ENCODE measurements at regions not wholly inside any gene's neighbourhood (a gene's known extent, or its start where the extent isn't known, plus 50 kb on each side); places are given as distances from the start of the nearest gene placed in this dataset.

DNA sequence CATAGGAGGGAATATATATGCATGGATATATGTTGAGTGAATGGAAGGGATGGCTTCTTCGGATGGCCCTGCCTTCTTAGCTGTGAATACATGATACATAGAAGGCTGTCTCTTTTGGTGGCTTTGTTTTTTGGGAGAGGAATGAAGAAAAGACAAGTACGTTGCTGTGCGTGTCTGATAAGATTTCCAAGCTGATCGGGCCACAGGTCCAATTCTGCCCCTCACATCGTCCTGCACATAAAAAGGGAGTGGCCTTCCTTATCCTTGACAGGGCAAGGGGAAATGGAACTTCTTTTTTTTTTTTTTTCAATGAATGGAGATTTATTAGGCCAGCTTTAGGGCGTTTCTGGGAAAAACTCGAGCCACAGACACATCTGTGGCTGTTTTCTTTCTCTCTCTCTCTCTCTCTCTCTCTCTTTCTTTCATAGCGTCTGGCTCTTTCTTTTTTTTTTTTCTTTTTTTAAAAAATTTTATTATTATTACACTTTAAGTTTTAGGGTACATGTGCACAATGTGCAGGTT lies 103.8 kb upstream of the SPATA13 start:
- H3K36me3 Mint-ChIP-seq = no peaks in the 10 kb centered on the region
- CTCF ChIA-PET = interaction anchor here (0.7 kb wide), 1 partner anchor 147 kb away, joined by 3 read pairs; no protein-coding TSS in a partner anchor
- H3K27me3 Mint-ChIP-seq = peaks cover 16% of the 10 kb centered on the region
- no peak for DNase-seq
- no peak overlapping the region for H3K27ac Mint-ChIP-seq
- no peak overlapping the region for H3K4me3 Mint-ChIP-seq
- H3K4me1 Mint-ChIP-seq = peaks cover 3% of the 10 kb centered on the region
- H3K9me3 Mint-ChIP-seq = no peaks in the 10 kb centered on the region

GRCh38 chr13:24060993-24061392 lies 99.5 kb upstream of the SPATA13 start:
- CTCF ChIA-PET = interaction anchor here (0.8 to 0.9 kb wide), 2 partner anchors 154 to 168 kb away, joined by 4 to 5 read pairs; no protein-coding TSS in a partner anchor
- H3K36me3 Mint-ChIP-seq = no peaks in the 10 kb centered on the region
- H3K4me3 Mint-ChIP-seq = no peak overlapping the region
- peaks cover 6% of the 10 kb centered on the region for H3K27me3 Mint-ChIP-seq
- peaks cover 14% of the 10 kb centered on the region for H3K4me1 Mint-ChIP-seq
- no peaks in the 10 kb centered on the region for H3K9me3 Mint-ChIP-seq
- DNase-seq = no peak
- no peak overlapping the region for H3K27ac Mint-ChIP-seq

- Mint-ChIP-seq H3K9me3 (no peaks in the 10 kb centered on the region), H3K36me3 (no peaks in the 10 kb centered on the region), H3K4me1 (peaks cover 14% of the 10 kb centered on the region), H3K27ac (no peak overlapping the region), H3K27me3 (peaks cover 12% of the 10 kb centered on the region), H3K4me3 (no peak overlapping the region)
- DNase-seq = peak; percentile 37
- CTCF ChIA-PET = interaction anchor here (0.6 to 3.0 kb wide), 2 partner anchors 10 to 110 kb away, joined by 3 to 12 read pairs; no protein-coding TSS in a partner anchor
Measured at GRCh38 chr13:24063281-24063877, 97.1 kb upstream of the SPATA13 start.

DNA sequence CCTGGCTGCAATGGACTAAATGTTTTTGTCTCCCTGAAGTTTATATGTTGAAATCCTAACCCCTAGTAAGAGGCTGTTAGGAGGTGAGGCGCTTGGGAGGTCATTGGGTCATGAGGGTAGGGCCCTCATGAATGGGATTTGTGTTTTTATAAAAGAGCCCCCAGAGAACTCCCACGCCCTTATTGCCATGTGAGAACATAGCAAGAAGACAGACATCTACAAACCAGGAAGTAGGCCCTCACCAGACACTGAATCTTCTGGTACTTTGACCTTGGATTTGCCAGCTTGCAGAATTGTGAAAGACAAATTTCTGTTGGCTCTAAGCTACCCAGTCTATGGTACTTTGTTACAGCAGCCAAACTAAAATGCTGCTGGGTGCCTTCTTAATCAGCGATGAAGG lies 96.1 kb upstream of the SPATA13 start:
- Mint-ChIP-seq H3K27me3 (peaks cover 12% of the 10 kb centered on the region), H3K4me3 (no peak overlapping the region), H3K9me3 (no peaks in the 10 kb centered on the region), H3K4me1 (peaks cover 14% of the 10 kb centered on the region), H3K36me3 (no peaks in the 10 kb centered on the region), H3K27ac (no peak overlapping the region)
- DNase-seq = no peak
- CTCF ChIA-PET = interaction anchor here (3.0 kb wide), 1 partner anchor 11 kb away, joined by 12 read pairs; no protein-coding TSS in a partner anchor

GRCh38 chr13:24065176-24065575 lies 95.3 kb upstream of the SPATA13 start:
- no peak for DNase-seq
- Mint-ChIP-seq H3K4me3 (no peak overlapping the region), H3K9me3 (no peaks in the 10 kb centered on the region), H3K36me3 (no peaks in the 10 kb centered on the region), H3K27me3 (peaks cover 18% of the 10 kb centered on the region), H3K27ac (no peak overlapping the region), H3K4me1 (peaks cover 14% of the 10 kb centered on the region)
- CTCF ChIA-PET = interaction anchor here (1.5 to 3.0 kb wide), 2 partner anchors 11 to 154 kb away, joined by 3 to 12 read pairs; no protein-coding TSS in a partner anchor

- Mint-ChIP-seq H3K27ac (no peak overlapping the region), H3K27me3 (peaks cover 19% of the 10 kb centered on the region), H3K36me3 (no peaks in the 10 kb centered on the region), H3K9me3 (no peaks in the 10 kb centered on the region), H3K4me1 (peaks cover 14% of the 10 kb centered on the region), H3K4me3 (no peak overlapping the region)
- no peak for DNase-seq
- CTCF ChIA-PET = interaction anchor here (0.6 to 1.5 kb wide), 2 partner anchors 86 to 152 kb away, joined by 3 to 4 read pairs; no protein-coding TSS in a partner anchor
Measured at GRCh38 chr13:24066405-24067295, 93.9 kb upstream of the SPATA13 start.

- Mint-ChIP-seq H3K9me3 (no peaks in the 10 kb centered on the region), H3K36me3 (no peaks in the 10 kb centered on the region), H3K4me1 (peaks cover 9% of the 10 kb centered on the region), H3K4me3 (no peak overlapping the region), H3K27me3 (peaks cover 19% of the 10 kb centered on the region), H3K27ac (no peak overlapping the region)
- no peak for DNase-seq
- CTCF ChIA-PET = no interaction called here
Measured at GRCh38 chr13:24068472-24068871, 92.0 kb upstream of the SPATA13 start.

GRCh38 chr13:24071016-24071415 lies 89.5 kb upstream of the SPATA13 start:
- Mint-ChIP-seq H3K27me3 (peaks cover 19% of the 10 kb centered on the region), H3K4me3 (no peak overlapping the region), H3K9me3 (no peaks in the 10 kb centered on the region), H3K4me1 (no peaks in the 10 kb centered on the region), H3K36me3 (no peaks in the 10 kb centered on the region), H3K27ac (no peak overlapping the region)
- no peak for DNase-seq
- CTCF ChIA-PET = interaction anchor here (0.7 kb wide), 1 partner anchor 47 kb away, joined by 3 read pairs; no protein-coding TSS in a partner anchor

DNA sequence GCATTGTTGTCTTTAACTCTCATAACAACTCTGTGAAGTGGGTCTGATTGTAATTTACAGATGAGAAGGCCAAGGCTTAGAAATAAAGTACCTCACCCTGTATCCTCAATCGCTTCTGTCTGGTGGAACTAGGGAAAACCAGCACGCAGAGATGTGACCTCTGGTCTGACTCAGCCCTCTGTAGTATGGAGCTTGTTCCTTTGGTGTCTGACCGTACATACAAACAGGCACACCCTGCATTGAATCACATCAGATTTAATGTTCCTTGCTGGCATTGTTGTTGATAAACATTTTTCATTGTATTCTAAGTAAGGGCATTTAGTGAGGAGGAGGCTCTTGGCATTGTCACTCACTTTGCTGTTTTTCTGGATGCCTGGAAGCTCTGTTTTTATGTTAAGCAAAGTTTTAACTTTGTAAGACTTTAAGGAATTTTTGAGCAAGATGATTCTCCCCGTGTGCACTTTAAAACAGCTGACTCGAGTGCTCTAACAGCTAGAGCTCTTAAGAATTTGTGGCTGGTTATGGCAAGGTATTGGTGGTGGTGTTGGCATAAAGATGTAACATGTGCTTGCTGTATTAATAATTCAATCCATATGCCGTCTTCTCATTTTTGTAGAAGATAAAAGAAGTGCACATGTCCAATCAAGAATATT lies 89.0 kb upstream of the SPATA13 start:
- DNase-seq = no peak
- H3K9me3 Mint-ChIP-seq = no peaks in the 10 kb centered on the region
- no peak overlapping the region for H3K27ac Mint-ChIP-seq
- no peaks in the 10 kb centered on the region for H3K36me3 Mint-ChIP-seq
- H3K4me1 Mint-ChIP-seq = peaks cover 4% of the 10 kb centered on the region
- CTCF ChIA-PET = interaction anchor here (0.7 kb wide), 1 partner anchor 46 kb away, joined by 3 read pairs; no protein-coding TSS in a partner anchor
- peaks cover 24% of the 10 kb centered on the region for H3K27me3 Mint-ChIP-seq
- H3K4me3 Mint-ChIP-seq = no peak overlapping the region

DNA sequence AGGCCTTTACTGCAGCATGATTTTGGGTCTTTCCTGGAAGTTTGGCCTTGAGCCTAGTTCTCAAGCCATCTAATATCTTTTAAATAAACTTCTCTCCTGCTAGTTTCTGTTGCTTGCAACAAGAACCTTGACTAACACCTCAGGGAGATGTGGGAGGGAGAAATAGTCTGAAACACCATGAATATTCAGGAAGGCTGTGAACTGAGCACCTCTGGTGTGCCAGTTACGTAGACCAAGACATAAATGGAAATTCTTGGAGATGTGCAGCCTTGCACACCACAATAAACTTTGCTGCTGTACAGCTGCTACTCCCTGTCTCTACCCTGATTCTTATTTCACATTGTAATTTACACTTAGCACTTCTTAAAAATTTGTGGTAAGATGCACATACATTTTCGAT lies 86.9 kb upstream of the SPATA13 start:
- no peak overlapping the region for H3K4me3 Mint-ChIP-seq
- peaks cover 23% of the 10 kb centered on the region for H3K27me3 Mint-ChIP-seq
- no peak for DNase-seq
- H3K9me3 Mint-ChIP-seq = no peaks in the 10 kb centered on the region
- CTCF ChIA-PET = no interaction called here
- no peaks in the 10 kb centered on the region for H3K36me3 Mint-ChIP-seq
- peaks cover 5% of the 10 kb centered on the region for H3K4me1 Mint-ChIP-seq
- no peak overlapping the region for H3K27ac Mint-ChIP-seq

GRCh38 chr13:24074678-24075077 lies 85.8 kb upstream of the SPATA13 start:
- no peaks in the 10 kb centered on the region for H3K9me3 Mint-ChIP-seq
- CTCF ChIA-PET = no interaction called here
- DNase-seq = no peak
- H3K27me3 Mint-ChIP-seq = peaks cover 22% of the 10 kb centered on the region
- no peaks in the 10 kb centered on the region for H3K36me3 Mint-ChIP-seq
- H3K4me1 Mint-ChIP-seq = peaks cover 5% of the 10 kb centered on the region
- no peak overlapping the region for H3K27ac Mint-ChIP-seq
- no peak overlapping the region for H3K4me3 Mint-ChIP-seq

- Mint-ChIP-seq H3K4me3 (no peak overlapping the region), H3K27me3 (peaks cover 16% of the 10 kb centered on the region), H3K4me1 (peaks cover 5% of the 10 kb centered on the region), H3K36me3 (no peaks in the 10 kb centered on the region), H3K9me3 (no peaks in the 10 kb centered on the region), H3K27ac (no peak overlapping the region)
- CTCF ChIA-PET = no interaction called here
- DNase-seq = no peak
Measured at GRCh38 chr13:24075137-24075975, 85.2 kb upstream of the SPATA13 start.

DNA sequence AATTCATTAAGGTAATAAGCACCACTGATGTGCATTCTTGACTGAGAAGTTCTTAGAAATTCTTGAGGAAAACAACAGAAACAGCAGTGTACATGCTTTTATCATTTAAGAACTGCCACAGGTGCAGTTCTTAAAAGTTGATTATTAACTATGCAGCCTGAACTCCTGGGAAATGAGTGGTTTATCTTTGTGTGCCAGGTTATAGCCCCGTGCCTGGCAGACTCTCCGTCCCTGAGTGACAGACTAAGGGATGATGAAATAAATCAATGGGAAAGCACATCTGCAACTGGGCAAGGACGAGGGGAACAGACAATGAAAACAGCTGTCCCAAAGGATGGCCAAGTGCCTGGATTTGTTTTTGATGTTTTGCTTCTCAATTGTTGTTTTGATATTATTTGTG lies 84.4 kb upstream of the SPATA13 start:
- CTCF ChIA-PET = no interaction called here
- H3K4me1 Mint-ChIP-seq = peaks cover 5% of the 10 kb centered on the region
- DNase-seq = no peak
- H3K4me3 Mint-ChIP-seq = no peak overlapping the region
- H3K9me3 Mint-ChIP-seq = no peaks in the 10 kb centered on the region
- H3K27me3 Mint-ChIP-seq = peaks cover 16% of the 10 kb centered on the region
- no peak overlapping the region for H3K27ac Mint-ChIP-seq
- no peaks in the 10 kb centered on the region for H3K36me3 Mint-ChIP-seq

Measured in activated naive CD4-positive, alpha-beta T cell treated with anti-CD3 and anti-CD28 coated beads, Interleukin-2, amount 10 ng/mL, durations not matched to agents 7 days and 5 days (primary cell).